Vagina (tissue), 2 donors: ENCODE measurements at regions not wholly inside any gene's neighbourhood (a gene's known extent, or its start where the extent isn't known, plus 50 kb on each side); places are given as distances from the start of the nearest gene placed in this dataset.

Experiments
- DNase-seq, 2 donors: peaks; one replicate each; pipeline ENCODE4 v3.0.0-alpha.2; 2017; ENCODE audit errors: extremely low spot score in 2 of 2
- H3K27ac ChIP-seq: fragments of 200-600 bp; sonication (generic); one replicate; pipeline ENCODE4 v1.5.1; 2019
- H3K27me3 ChIP-seq: fragments of 200-600 bp; sonication (generic); one replicate; pipeline ENCODE4 v1.5.1; 2019
- H3K36me3 ChIP-seq, 2 donors: fragments of 200-600 bp; sonication (generic); one replicate each; pipeline ENCODE4 v1.5.1; 2017 to 2019
- H3K4me1 ChIP-seq: fragments of 200-600 bp; sonication (generic); one replicate; pipeline ENCODE4 v1.5.1; 2019
- H3K4me3 ChIP-seq, 2 donors: fragments of 200-600 bp; sonication (generic); 1 replicate in 1 of 2; 2 replicates in 1 of 2; pipeline ENCODE4 v1.5.1; 2016 to 2019
- H3K9me3 ChIP-seq: fragments of 200-600 bp; sonication (generic); one replicate; pipeline ENCODE4 v1.5.1; 2019
- CTCF ChIP-seq, 3 experiments: fragments of 450-650 bp in 2 of 3; fragments of 200-600 bp in 1 of 3; sonication (generic) in 1 of 3; IDR thresholded peaks; one replicate each; pipeline ENCODE4 v1.5.1; 2017 to 2019; ENCODE audit warnings: antibody characterized with exemption in 3 of 3, mild to moderate bottlenecking in 2 of 3, moderate library complexity in 2 of 3
- POLR2A ChIP-seq, 2 donors: fragments of 450-650 bp; IDR thresholded peaks; one replicate each; pipeline ENCODE4 v1.6.1; 2017; ENCODE audit warnings: antibody characterized with exemption in 2 of 2, mild to moderate bottlenecking in 2 of 2, moderate library complexity in 2 of 2
- POLR2AphosphoS5 ChIP-seq, 2 donors: sonication (generic); formaldehyde crosslinking; IDR thresholded peaks; one replicate each; pipeline ENCODE4 v1.9.0; 2017; ENCODE audit warnings: antibody characterized with exemption in 2 of 2, mild to moderate bottlenecking in 2 of 2, low read depth in 1 of 2; ENCODE audit not compliant: insufficient read depth in 1 of 2
- intact Hi-C: fragments of 100-400 bp; cut with DNase I; formaldehyde crosslinking; loops from one replicate; pipeline ENCODE4 v1.15.1; 2023

GRCh38 chr4:60944060-60944459 is 256.1 kb upstream of the ADGRL3 start:
- no peaks in the 10 kb centered on the region for H3K9me3 ChIP-seq
- TF ChIP-seq POLR2AphosphoS5 (IDR thresholded peaks at IDR 0.05; ENCODE audit: insufficient read depth in 1 of 2, low read depth in 1 of 2) (no peak), POLR2A (IDR thresholded peaks at IDR 0.05) (no peak), CTCF (IDR thresholded peaks at IDR 0.05) (no peak)
- no peaks in the 10 kb centered on the region for H3K36me3 ChIP-seq
- no peak for DNase-seq
- no peak overlapping the region for H3K27ac ChIP-seq
- no peaks in the 10 kb centered on the region for H3K4me1 ChIP-seq
- H3K4me3 ChIP-seq: no peak overlapping the region
- H3K27me3 ChIP-seq: no peaks in the 10 kb centered on the region
- intact Hi-C loops: no loop called here

GRCh38 chr4:60945641-60946040 is 254.5 kb upstream of the ADGRL3 start:
- H3K4me1 ChIP-seq: no peaks in the 10 kb centered on the region
- no peaks in the 10 kb centered on the region for H3K27me3 ChIP-seq
- H3K36me3 ChIP-seq: no peaks in the 10 kb centered on the region
- no peak for DNase-seq
- TF ChIP-seq CTCF (IDR thresholded peaks at IDR 0.05) (no peak), POLR2A (IDR thresholded peaks at IDR 0.05) (no peak), POLR2AphosphoS5 (IDR thresholded peaks at IDR 0.05; ENCODE audit: insufficient read depth in 1 of 2, low read depth in 1 of 2) (no peak)
- intact Hi-C loops: no loop called here
- no peak overlapping the region for H3K27ac ChIP-seq
- no peaks in the 10 kb centered on the region for H3K9me3 ChIP-seq
- no peak overlapping the region for H3K4me3 ChIP-seq

- Histone ChIP-seq H3K27me3 (no peaks in the 10 kb centered on the region), H3K4me1 (no peaks in the 10 kb centered on the region), H3K4me3 (no peak overlapping the region), H3K36me3 (no peaks in the 10 kb centered on the region), H3K9me3 (no peaks in the 10 kb centered on the region), H3K27ac (no peak overlapping the region)
- no peak for TF ChIP-seq POLR2AphosphoS5 (IDR thresholded peaks at IDR 0.05; ENCODE audit: insufficient read depth in 1 of 2, low read depth in 1 of 2)
- TF ChIP-seq CTCF (IDR thresholded peaks at IDR 0.05): no peak
- TF ChIP-seq POLR2A (IDR thresholded peaks at IDR 0.05): no peak
- intact Hi-C loops: no loop called here
- DNase-seq: no peak
Observed at GRCh38 chr4:60948008-60948407, 252.1 kb upstream of the ADGRL3 start.

- intact Hi-C loops: no loop called here
- Histone ChIP-seq H3K27ac (no peak overlapping the region), H3K27me3 (no peaks in the 10 kb centered on the region), H3K4me3 (no peak overlapping the region), H3K4me1 (no peaks in the 10 kb centered on the region), H3K9me3 (no peaks in the 10 kb centered on the region), H3K36me3 (no peaks in the 10 kb centered on the region)
- DNase-seq: no peak
- no peak for TF ChIP-seq POLR2AphosphoS5 (IDR thresholded peaks at IDR 0.05; ENCODE audit: insufficient read depth in 1 of 2, low read depth in 1 of 2)
- TF ChIP-seq POLR2A (IDR thresholded peaks at IDR 0.05): no peak
- TF ChIP-seq CTCF (IDR thresholded peaks at IDR 0.05): no peak
Observed at GRCh38 chr4:60952921-60953320, 247.2 kb upstream of the ADGRL3 start.

- H3K4me1 ChIP-seq: no peaks in the 10 kb centered on the region
- no peak overlapping the region for H3K4me3 ChIP-seq
- TF ChIP-seq POLR2AphosphoS5 (IDR thresholded peaks at IDR 0.05; ENCODE audit: insufficient read depth in 1 of 2, low read depth in 1 of 2) (no peak), POLR2A (IDR thresholded peaks at IDR 0.05) (no peak), CTCF (IDR thresholded peaks at IDR 0.05) (no peak)
- H3K36me3 ChIP-seq: no peaks in the 10 kb centered on the region
- no peaks in the 10 kb centered on the region for H3K9me3 ChIP-seq
- no peaks in the 10 kb centered on the region for H3K27me3 ChIP-seq
- intact Hi-C loops: no loop called here
- DNase-seq: no peak
- no peak overlapping the region for H3K27ac ChIP-seq
Observed at GRCh38 chr4:60953826-60954225, 246.3 kb upstream of the ADGRL3 start.
